ENCODE measurements at regions not wholly inside any gene's neighbourhood (a gene's known extent, or its start where the extent isn't known, plus 50 kb on each side); places are given as distances from the start of the nearest gene placed in this dataset.

DNA sequence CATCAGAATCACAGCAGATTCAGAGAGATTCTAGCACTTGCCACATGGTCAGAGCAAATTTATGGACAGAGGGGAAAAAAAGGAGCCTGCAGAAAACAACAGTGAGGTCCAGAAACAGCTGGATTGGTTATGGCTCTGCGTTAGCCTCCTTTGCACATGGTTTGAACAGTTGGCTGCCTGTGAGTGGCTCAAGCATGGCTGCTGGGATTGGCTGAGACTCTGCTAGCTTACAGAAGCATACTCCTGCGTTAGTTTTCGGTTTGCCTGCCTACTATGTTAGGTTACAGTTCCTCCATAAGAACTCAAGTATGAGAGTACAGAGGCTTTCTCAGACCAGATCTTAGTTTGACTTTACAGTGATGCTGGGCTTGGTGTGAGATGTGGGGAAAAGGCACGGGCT, 80.7 kb upstream of the WDR11 start:
- no peaks in the 10 kb centered on the region for H3K9me3 ChIP-seq
- WGBS, 2 donors, result 65 to 67% methylated on average over 4 of the region's 4 CpGs
- H3K27me3 ChIP-seq, result peaks cover 0 to 11% (median 0%) of the 10 kb centered on the region in 7 donors
- ATAC-seq (no peak), DNase-seq (no peak)
- no peaks in the 10 kb centered on the region for H3K4me1 ChIP-seq
- H3K27ac ChIP-seq, result no peak overlapping the region
- TF ChIP-seq, protein P1, sequence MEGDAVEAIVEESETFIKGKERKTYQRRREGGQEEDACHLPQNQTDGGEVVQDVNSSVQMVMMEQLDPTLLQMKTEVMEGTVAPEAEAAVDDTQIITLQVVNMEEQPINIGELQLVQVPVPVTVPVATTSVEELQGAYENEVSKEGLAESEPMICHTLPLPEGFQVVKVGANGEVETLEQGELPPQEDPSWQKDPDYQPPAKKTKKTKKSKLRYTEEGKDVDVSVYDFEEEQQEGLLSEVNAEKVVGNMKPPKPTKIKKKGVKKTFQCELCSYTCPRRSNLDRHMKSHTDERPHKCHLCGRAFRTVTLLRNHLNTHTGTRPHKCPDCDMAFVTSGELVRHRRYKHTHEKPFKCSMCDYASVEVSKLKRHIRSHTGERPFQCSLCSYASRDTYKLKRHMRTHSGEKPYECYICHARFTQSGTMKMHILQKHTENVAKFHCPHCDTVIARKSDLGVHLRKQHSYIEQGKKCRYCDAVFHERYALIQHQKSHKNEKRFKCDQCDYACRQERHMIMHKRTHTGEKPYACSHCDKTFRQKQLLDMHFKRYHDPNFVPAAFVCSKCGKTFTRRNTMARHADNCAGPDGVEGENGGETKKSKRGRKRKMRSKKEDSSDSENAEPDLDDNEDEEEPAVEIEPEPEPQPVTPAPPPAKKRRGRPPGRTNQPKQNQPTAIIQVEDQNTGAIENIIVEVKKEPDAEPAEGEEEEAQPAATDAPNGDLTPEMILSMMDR (IDR thresholded peaks at IDR 0.05), result no peak
- no peaks in the 10 kb centered on the region for H3K36me3 ChIP-seq
- H3K4me3 ChIP-seq, result no peak overlapping the region
- intact Hi-C loops (cut with DNase I), result no loop called here

DNA sequence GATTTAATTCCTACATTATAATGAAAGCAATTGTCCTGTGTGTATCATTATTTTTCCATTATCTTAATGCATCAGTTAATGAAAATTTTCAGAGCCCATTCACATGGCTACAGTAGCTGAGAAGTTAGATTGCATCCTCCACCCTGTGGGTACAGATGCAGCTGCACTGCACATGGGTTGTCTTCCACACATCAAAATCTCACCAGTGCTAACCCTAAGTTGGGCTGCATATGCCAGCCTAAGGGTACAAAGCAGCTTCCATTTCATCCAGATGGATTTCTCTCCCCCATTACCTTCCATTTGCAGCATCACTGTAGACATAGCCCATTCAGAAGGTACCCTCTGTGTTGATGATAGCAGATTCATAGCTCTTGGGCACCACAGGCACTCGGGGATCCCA, 74.7 kb upstream of the WDR11 start:
- intact Hi-C loops (cut with DNase I), result no loop called here
- DNase-seq, result no peak

DNA sequence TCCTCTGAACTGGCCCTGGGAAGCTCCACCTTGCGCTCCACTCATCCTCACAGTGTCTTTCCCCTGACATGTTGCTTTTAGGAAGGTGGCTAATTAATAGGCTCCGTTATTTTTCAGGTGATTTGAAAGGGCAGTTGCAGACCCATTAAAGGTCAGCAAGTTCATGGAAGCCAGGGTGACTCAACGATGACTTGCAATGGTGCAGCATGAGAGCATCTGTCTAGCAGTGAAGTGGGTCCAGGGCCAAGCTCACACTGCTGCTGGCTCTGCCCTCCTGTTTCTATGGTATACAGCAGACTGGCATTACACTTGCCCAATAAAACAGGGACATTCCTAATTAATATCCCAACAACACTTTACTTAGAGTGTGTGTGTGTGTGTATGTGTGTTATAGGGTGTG, 68.8 kb upstream of the WDR11 start:
- intact Hi-C loops (cut with DNase I), result no loop called here
- TF ChIP-seq, protein P1 (IDR thresholded peaks at IDR 0.05), result no peak
- 84 to 88% methylated on average over 3 of the region's 3 CpGs for WGBS, 2 donors
- H3K27me3 ChIP-seq, result no peaks in the 10 kb centered on the region
- H3K4me1 ChIP-seq, result no peaks in the 10 kb centered on the region
- no peaks in the 10 kb centered on the region for H3K36me3 ChIP-seq
- H3K9me3 ChIP-seq, result no peaks in the 10 kb centered on the region
- no peak overlapping the region for H3K4me3 ChIP-seq
- ATAC-seq, result no peak
- no peak for DNase-seq
- H3K27ac ChIP-seq, result no peak overlapping the region

More for the DNA sequence above, 74.7 kb upstream of the WDR11 start:
- TF ChIP-seq, protein P1 (IDR thresholded peaks at IDR 0.05), result no peak
- Histone ChIP-seq H3K27ac (no peak overlapping the region), H3K9me3 (no peaks in the 10 kb centered on the region), H3K27me3 (peaks cover 0 to 3% (median 0%) of the 10 kb centered on the region in 7 donors), H3K4me3 (no peak overlapping the region), H3K36me3 (no peaks in the 10 kb centered on the region), H3K4me1 (no peaks in the 10 kb centered on the region)
- no peak for ATAC-seq
- WGBS, 2 donors, result 79 to 82% methylated on average over 1 of the region's 1 CpG

DNA sequence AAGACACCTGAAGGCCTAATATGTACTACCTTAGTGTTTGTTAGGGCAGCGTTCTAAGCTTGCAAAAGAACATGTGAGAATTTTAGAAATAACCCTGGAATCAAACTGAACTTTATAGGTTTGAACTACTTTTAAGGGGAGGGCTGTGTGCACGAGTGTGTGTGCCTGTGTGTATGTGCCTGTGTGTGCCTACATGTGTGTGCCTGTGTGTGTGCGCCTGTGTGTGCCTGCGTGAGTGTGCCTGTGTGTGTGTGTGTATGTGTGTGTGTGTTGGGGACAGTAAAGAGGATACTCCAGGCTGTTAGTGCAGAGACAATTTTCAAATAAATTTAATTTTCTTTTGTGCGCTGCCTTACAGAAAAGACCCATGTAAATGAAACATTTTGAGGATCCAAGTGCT, 68.1 kb upstream of the WDR11 start:
- intact Hi-C loops (cut with DNase I), result no loop called here
- Histone ChIP-seq H3K36me3 (no peaks in the 10 kb centered on the region), H3K27ac (no peak overlapping the region), H3K27me3 (no peaks in the 10 kb centered on the region), H3K9me3 (no peaks in the 10 kb centered on the region), H3K4me1 (no peaks in the 10 kb centered on the region), H3K4me3 (no peak overlapping the region)
- ATAC-seq, result no peak
- DNase-seq, result no peak
- WGBS, 2 donors, result 76 to 85% methylated on average over 5 of the region's 5 CpGs
- TF ChIP-seq, protein P1 (IDR thresholded peaks at IDR 0.05), result no peak

DNA sequence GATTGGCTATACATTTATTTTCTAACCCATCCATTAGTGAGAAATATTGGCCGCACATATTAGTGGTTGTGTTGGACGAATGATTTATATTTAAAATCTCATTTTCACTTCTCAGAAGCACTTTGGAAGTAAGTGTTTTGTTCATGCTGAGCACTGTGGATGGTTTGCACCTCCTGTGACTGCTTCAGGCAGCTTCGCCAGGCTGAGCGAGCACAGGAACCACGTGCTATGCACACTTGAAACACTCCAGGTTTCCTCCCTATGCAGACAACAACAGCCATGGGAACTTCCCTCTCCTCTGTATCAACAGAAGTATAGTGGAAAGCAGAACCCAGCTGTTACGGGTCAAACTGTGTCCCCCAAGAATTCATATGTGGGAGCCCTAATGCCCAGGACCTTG, 67.3 kb upstream of the WDR11 start:
- Histone ChIP-seq H3K9me3 (no peaks in the 10 kb centered on the region), H3K27ac (no peak overlapping the region), H3K36me3 (no peaks in the 10 kb centered on the region), H3K27me3 (no peaks in the 10 kb centered on the region), H3K4me1 (peaks cover 0 to 3% (median 0%) of the 10 kb centered on the region in 9 donors), H3K4me3 (no peak overlapping the region)
- DNase-seq, result no peak
- WGBS, 2 donors, result 65 to 73% methylated on average over 6 of the region's 6 CpGs
- TF ChIP-seq, protein P1 (IDR thresholded peaks at IDR 0.05), result no peak
- no peak for ATAC-seq
- intact Hi-C loops (cut with DNase I), result no loop called here

Measured in heart right ventricle (tissue), 16 donors.